ENCODE measurements at regions not wholly inside any gene's neighbourhood (a gene's known extent, or its start where the extent isn't known, plus 50 kb on each side); places are given as distances from the start of the nearest gene placed in this dataset.

DNA sequence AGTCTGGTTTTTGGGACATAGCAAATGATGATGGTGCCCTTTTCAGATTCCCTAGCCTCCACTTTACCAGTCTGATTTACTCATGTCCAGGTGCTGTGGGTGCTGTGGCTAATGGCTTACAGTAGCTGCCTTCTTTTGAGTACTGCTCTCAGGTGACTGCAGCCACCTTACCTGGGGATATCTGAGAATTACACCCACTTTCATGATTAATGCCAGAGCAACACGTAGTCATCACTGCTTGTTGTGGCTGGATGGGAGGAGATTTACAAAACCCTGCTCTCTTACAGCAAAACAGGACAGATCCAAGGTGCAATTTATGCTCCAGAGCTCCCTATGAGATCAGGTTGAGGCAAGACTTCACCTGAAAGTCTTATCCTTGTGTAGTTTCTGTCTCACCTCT is 150.6 kb downstream of the PDCD6IP start:
- no peak for TF ChIP-seq POLR2A (IDR thresholded peaks at IDR 0.05)
- TF ChIP-seq, protein P1, sequence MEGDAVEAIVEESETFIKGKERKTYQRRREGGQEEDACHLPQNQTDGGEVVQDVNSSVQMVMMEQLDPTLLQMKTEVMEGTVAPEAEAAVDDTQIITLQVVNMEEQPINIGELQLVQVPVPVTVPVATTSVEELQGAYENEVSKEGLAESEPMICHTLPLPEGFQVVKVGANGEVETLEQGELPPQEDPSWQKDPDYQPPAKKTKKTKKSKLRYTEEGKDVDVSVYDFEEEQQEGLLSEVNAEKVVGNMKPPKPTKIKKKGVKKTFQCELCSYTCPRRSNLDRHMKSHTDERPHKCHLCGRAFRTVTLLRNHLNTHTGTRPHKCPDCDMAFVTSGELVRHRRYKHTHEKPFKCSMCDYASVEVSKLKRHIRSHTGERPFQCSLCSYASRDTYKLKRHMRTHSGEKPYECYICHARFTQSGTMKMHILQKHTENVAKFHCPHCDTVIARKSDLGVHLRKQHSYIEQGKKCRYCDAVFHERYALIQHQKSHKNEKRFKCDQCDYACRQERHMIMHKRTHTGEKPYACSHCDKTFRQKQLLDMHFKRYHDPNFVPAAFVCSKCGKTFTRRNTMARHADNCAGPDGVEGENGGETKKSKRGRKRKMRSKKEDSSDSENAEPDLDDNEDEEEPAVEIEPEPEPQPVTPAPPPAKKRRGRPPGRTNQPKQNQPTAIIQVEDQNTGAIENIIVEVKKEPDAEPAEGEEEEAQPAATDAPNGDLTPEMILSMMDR (IDR thresholded peaks at IDR 0.05) = no peak

Measured in lower leg skin (tissue), 3 donors.